Hepatocyte (in vitro differentiated cells): ENCODE measurements at regions not wholly inside any gene's neighbourhood (a gene's known extent, or its start where the extent isn't known, plus 50 kb on each side); places are given as distances from the start of the nearest gene placed in this dataset.

Experiments
- DNase-seq: peaks from one replicate; pipeline ENCODE4 v3.0.0-alpha.2; 2016; ENCODE audit warnings: low spot score
- H2AFZ ChIP-seq: fragments of 200-600 bp; sonication (generic); 2 replicates; pipeline ENCODE4 v1.6.0; 2016; ENCODE audit warnings: antibody characterized with exemption, mild to moderate bottlenecking
- H3K27ac ChIP-seq: fragments of 200-600 bp; sonication (generic); 2 replicates; pipeline ENCODE4 v1.5.1; 2016; ENCODE audit warnings: mild to moderate bottlenecking
- H3K27me3 ChIP-seq: fragments of 200-600 bp; sonication (generic); 2 replicates; pipeline ENCODE4 v1.6.1; 2016
- H3K36me3 ChIP-seq: fragments of 200-600 bp; sonication (generic); replicated peaks from 2 replicates; pipeline ENCODE4 v1.5.1; 2016; ENCODE audit warnings: low read depth; ENCODE audit not compliant: insufficient read depth
- H3K4me1 ChIP-seq: fragments of 200-600 bp; sonication (generic); 2 replicates; pipeline ENCODE4 v1.5.1; 2016; ENCODE audit warnings: mild to moderate bottlenecking, moderate library complexity; ENCODE audit not compliant: insufficient read depth
- H3K4me2 ChIP-seq: fragments of 200-600 bp; sonication (generic); 2 replicates; pipeline ENCODE4 v1.6.0; 2016
- H3K4me3 ChIP-seq: fragments of 200-600 bp; sonication (generic); 2 replicates; pipeline ENCODE4 v1.5.1; 2016; ENCODE audit warnings: mild to moderate bottlenecking
- H3K79me2 ChIP-seq: fragments of 200-600 bp; sonication (generic); 2 replicates; pipeline ENCODE4 v1.6.0; 2017; ENCODE audit warnings: mild to moderate bottlenecking
- H3K9me2 ChIP-seq: fragments of 200-600 bp; sonication (generic); replicated peaks from 2 replicates; pipeline ENCODE4 v1.6.0; 2017; ENCODE audit warnings: mild to moderate bottlenecking; ENCODE audit not compliant: insufficient read depth
- H3K9me3 ChIP-seq: fragments of 200-600 bp; sonication (generic); 2 replicates; pipeline ENCODE4 v1.5.1; 2016; ENCODE audit warnings: low read depth, mild to moderate bottlenecking
- H4K20me1 ChIP-seq: fragments of 200-600 bp; sonication (generic); 2 replicates; pipeline ENCODE4 v1.6.0; 2016; ENCODE audit warnings: mild to moderate bottlenecking; ENCODE audit not compliant: insufficient read depth, poor library complexity, severe bottlenecking
- CTCF ChIP-seq: fragments of 200-600 bp; sonication (generic); IDR thresholded peaks from 2 replicates; pipeline ENCODE4 v1.5.1; 2016; ENCODE audit warnings: antibody characterized with exemption, mild to moderate bottlenecking; ENCODE audit not compliant: poor library complexity
- EZH2 ChIP-seq: fragments of 200-600 bp; sonication (generic); IDR thresholded peaks from 2 replicates; pipeline ENCODE4 v1.6.1; 2016; ENCODE audit warnings: antibody characterized with exemption, mild to moderate bottlenecking, borderline replicate concordance
- EZH2phosphoT487 ChIP-seq: fragments of 200-600 bp; sonication (generic); IDR thresholded peaks from one replicate; pipeline ENCODE4 v1.6.1; 2018; ENCODE audit warnings: antibody characterized with exemption, mild to moderate bottlenecking, low read depth, moderate library complexity; ENCODE audit not compliant: unreplicated experiment, severe bottlenecking
- WGBS: methylation state at CpG from one replicate; pipeline ENCODE4 v1.1.6; 2016; ENCODE audit warnings: low lambda C conversion rate; ENCODE audit errors: missing lambda C conversion rate; 5-methylcytosine and 5-hydroxymethylcytosine counted together

DNA sequence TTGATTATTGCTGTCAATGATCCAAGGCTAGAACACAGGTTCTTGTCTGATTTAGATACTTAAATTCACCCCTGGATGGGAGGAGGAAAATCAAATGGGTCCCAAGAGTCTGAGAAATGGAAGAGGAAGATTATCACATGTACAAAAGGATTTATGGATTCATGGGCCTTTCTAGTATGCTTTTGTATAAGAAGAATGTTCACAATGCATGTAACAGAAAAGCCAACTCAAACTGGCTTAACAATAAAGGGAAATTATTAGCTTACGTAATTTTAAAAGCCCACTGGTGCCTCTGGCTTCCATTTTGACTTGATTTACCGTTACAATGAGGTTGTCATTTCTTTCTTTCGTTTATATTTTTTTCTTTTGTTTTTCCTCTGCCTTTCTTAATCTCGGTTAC is 782.5 kb upstream of the GRM7 start:
- Histone ChIP-seq H4K20me1 (no peaks in the 10 kb centered on the region), H3K4me1 (no peaks in the 10 kb centered on the region), H3K4me3 (no peak overlapping the region), H3K27ac (no peak overlapping the region), H3K9me2 (no peaks in the 10 kb centered on the region), H3K36me3 (no peaks in the 10 kb centered on the region), H3K4me2 (no peak overlapping the region), H2AFZ (no peak overlapping the region), H3K9me3 (no peaks in the 10 kb centered on the region), H3K79me2 (no peaks in the 10 kb centered on the region), H3K27me3 (no peaks in the 10 kb centered on the region)
- DNase-seq = no peak
- TF ChIP-seq EZH2phosphoT487 = no peak
- no peak for TF ChIP-seq EZH2
- no peak for TF ChIP-seq CTCF
- WGBS = 94% methylated on average over 4 of the region's 4 CpGs

DNA sequence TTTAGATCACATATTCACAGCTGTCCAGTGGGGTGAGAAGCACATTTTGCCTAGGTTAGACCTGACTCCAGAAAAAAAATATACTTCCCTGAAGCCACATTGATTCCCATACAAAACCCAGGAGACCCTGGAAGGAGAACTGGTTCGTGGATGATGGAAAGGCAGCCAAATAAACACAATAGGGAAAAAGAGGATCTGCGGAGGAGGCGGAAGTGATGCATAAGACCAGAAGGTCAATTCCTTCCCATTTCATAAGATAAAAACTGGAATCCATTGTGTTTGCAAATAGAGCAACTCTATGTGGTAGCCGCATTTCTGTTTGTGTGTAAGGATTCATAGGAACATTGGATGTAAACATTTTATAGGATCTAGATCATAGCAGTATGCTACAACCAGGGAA is 781.9 kb upstream of the GRM7 start:
- Histone ChIP-seq H3K27me3 (no peaks in the 10 kb centered on the region), H3K9me3 (no peaks in the 10 kb centered on the region), H3K4me1 (no peaks in the 10 kb centered on the region), H2AFZ (no peak overlapping the region), H3K36me3 (no peaks in the 10 kb centered on the region), H3K27ac (no peak overlapping the region), H4K20me1 (no peaks in the 10 kb centered on the region), H3K4me3 (no peak overlapping the region), H3K9me2 (no peaks in the 10 kb centered on the region), H3K4me2 (no peak overlapping the region), H3K79me2 (no peaks in the 10 kb centered on the region)
- no peak for TF ChIP-seq CTCF
- no peak for TF ChIP-seq EZH2
- TF ChIP-seq EZH2phosphoT487 = no peak
- DNase-seq = no peak
- 80% methylated on average over 4 of the region's 4 CpGs for WGBS

- H3K9me2 ChIP-seq = no peaks in the 10 kb centered on the region
- H3K9me3 ChIP-seq = no peaks in the 10 kb centered on the region
- H3K27me3 ChIP-seq = no peaks in the 10 kb centered on the region
- H3K4me1 ChIP-seq = no peaks in the 10 kb centered on the region
- no peak overlapping the region for H2AFZ ChIP-seq
- no peak overlapping the region for H3K27ac ChIP-seq
- no peaks in the 10 kb centered on the region for H3K79me2 ChIP-seq
- no peaks in the 10 kb centered on the region for H4K20me1 ChIP-seq
- no peak overlapping the region for H3K4me2 ChIP-seq
- H3K4me3 ChIP-seq = no peak overlapping the region
- 71% methylated on average over 6 of the region's 6 CpGs for WGBS
- TF ChIP-seq EZH2 = no peak
- no peak for TF ChIP-seq CTCF
- no peak for TF ChIP-seq EZH2phosphoT487
- H3K36me3 ChIP-seq = no peaks in the 10 kb centered on the region
- no peak for DNase-seq
Observed at GRCh38 chr3:6079561-6080179, 781.2 kb upstream of the GRM7 start.
